Astrocyte (in vitro differentiated cells and primary cell): ENCODE measurements at regions not wholly inside any gene's neighbourhood (a gene's known extent, or its start where the extent isn't known, plus 50 kb on each side); places are given as distances from the start of the nearest gene placed in this dataset.

Source experiments
- DNase-seq: peaks from one replicate; pipeline ENCODE4 v3.0.0-alpha.2; 2010; ENCODE audit warnings: low read depth
- FAIRE-seq: peaks from 2 replicates; lab custom pipeline; 2011; peaks lifted over from hg19 to GRCh38; lab: Jason Lieb, UNC
- H2AFZ ChIP-seq: 2 replicates; pipeline ENCODE4 v1.6.0; 2012; ENCODE audit warnings: low read depth, low read length, inconsistent platforms
- H3K27ac ChIP-seq: 2 replicates; pipeline ENCODE4 v1.5.1; 2011; ENCODE audit warnings: low read depth, low read length, inconsistent platforms
- H3K27me3 ChIP-seq: 2 replicates; pipeline ENCODE4 v1.6.0; 2011; ENCODE audit warnings: low read length, inconsistent platforms; ENCODE audit not compliant: insufficient read depth
- H3K36me3 ChIP-seq: 2 replicates; pipeline ENCODE4 v1.5.1; 2011; ENCODE audit warnings: low read length, inconsistent platforms; ENCODE audit not compliant: insufficient read depth
- H3K4me1 ChIP-seq: 2 replicates; pipeline ENCODE4 v1.5.1; 2011; ENCODE audit warnings: low read length, inconsistent platforms; ENCODE audit not compliant: insufficient read depth
- H3K4me2 ChIP-seq: 2 replicates; pipeline ENCODE4 v1.6.0; 2012; ENCODE audit warnings: low read length, inconsistent platforms
- H3K4me3 ChIP-seq: 2 replicates; pipeline ENCODE4 v1.5.1; 2011; ENCODE audit warnings: low read depth, mild to moderate bottlenecking, low read length, inconsistent platforms; ENCODE audit not compliant: insufficient read depth
- H3K79me2 ChIP-seq: 2 replicates; pipeline ENCODE4 v1.6.0; 2012; ENCODE audit warnings: mild to moderate bottlenecking, low read length, inconsistent platforms; ENCODE audit not compliant: insufficient read depth
- H3K9ac ChIP-seq: 2 replicates; pipeline ENCODE4 v1.6.0; 2012; ENCODE audit warnings: mild to moderate bottlenecking, low read length, inconsistent platforms
- H3K9me3 ChIP-seq: 2 replicates; pipeline ENCODE4 v1.5.1; 2012; ENCODE audit warnings: low read depth, mild to moderate bottlenecking, low read length, inconsistent platforms; ENCODE audit not compliant: insufficient read depth
- H4K20me1 ChIP-seq: 2 replicates; pipeline ENCODE4 v1.6.0; 2012; ENCODE audit warnings: low read length, inconsistent platforms; ENCODE audit not compliant: insufficient read depth
- H3K27ac Mint-ChIP-seq: one replicate; pipeline ENCODE4 v1.8.0; 2021; ENCODE audit warnings: mild to moderate bottlenecking, mixed read lengths; ENCODE audit not compliant: unreplicated experiment
- H3K27me3 Mint-ChIP-seq: one replicate; pipeline ENCODE4 v1.8.0; 2021; ENCODE audit warnings: low read depth, mixed read lengths; ENCODE audit not compliant: unreplicated experiment
- H3K36me3 Mint-ChIP-seq: one replicate; pipeline ENCODE4 v1.8.0; 2021; ENCODE audit warnings: low read depth, mixed read lengths; ENCODE audit not compliant: unreplicated experiment
- H3K4me1 Mint-ChIP-seq: one replicate; pipeline ENCODE4 v1.8.0; 2021; ENCODE audit warnings: low read depth, mixed read lengths; ENCODE audit not compliant: unreplicated experiment
- H3K4me3 Mint-ChIP-seq: one replicate; pipeline ENCODE4 v1.8.0; 2021; ENCODE audit warnings: mild to moderate bottlenecking, moderate library complexity, mixed read lengths; ENCODE audit not compliant: unreplicated experiment
- H3K9me3 Mint-ChIP-seq: one replicate; pipeline ENCODE4 v1.8.0; 2021; ENCODE audit warnings: mild to moderate bottlenecking, mixed read lengths; ENCODE audit not compliant: unreplicated experiment
- CTCF ChIP-seq: IDR thresholded peaks from 2 replicates; pipeline ENCODE4 v1.5.1; 2011; ENCODE audit warnings: low read depth, mild to moderate bottlenecking, inconsistent platforms, low read length, moderate library complexity; ENCODE audit not compliant: insufficient read depth
- EZH2 ChIP-seq: IDR thresholded peaks from 2 replicates; pipeline ENCODE4 v1.6.1; 2012; ENCODE audit warnings: mild to moderate bottlenecking, low read length, inconsistent platforms; ENCODE audit not compliant: insufficient read depth

- FAIRE-seq: no peak
- H3K4me1 Mint-ChIP-seq: no peaks in the 10 kb centered on the region
- no peak overlapping the region for H3K4me2 ChIP-seq
- no peaks in the 10 kb centered on the region for H3K36me3 ChIP-seq
- DNase-seq: no peak
- TF ChIP-seq CTCF (no peak), EZH2 (no peak)
- H3K27me3 Mint-ChIP-seq: peaks cover 31% of the 10 kb centered on the region
- no peaks in the 10 kb centered on the region for H3K36me3 Mint-ChIP-seq
- H3K27ac Mint-ChIP-seq: no peak overlapping the region
- no peak overlapping the region for H3K4me3 ChIP-seq
- H3K27me3 ChIP-seq: peaks cover 12% of the 10 kb centered on the region
- H3K9me3 Mint-ChIP-seq: no peaks in the 10 kb centered on the region
- no peaks in the 10 kb centered on the region for H3K4me1 ChIP-seq
- H2AFZ ChIP-seq: no peak overlapping the region
- no peak overlapping the region for H3K27ac ChIP-seq
- no peak overlapping the region for H3K4me3 Mint-ChIP-seq
- no peaks in the 10 kb centered on the region for H4K20me1 ChIP-seq
- H3K79me2 ChIP-seq: no peaks in the 10 kb centered on the region
- no peaks in the 10 kb centered on the region for H3K9me3 ChIP-seq
- no peak overlapping the region for H3K9ac ChIP-seq
These were observed 68.3 kb upstream of the SLC6A6 start for GRCh38 chr3:14334136-14334535.

DNA sequence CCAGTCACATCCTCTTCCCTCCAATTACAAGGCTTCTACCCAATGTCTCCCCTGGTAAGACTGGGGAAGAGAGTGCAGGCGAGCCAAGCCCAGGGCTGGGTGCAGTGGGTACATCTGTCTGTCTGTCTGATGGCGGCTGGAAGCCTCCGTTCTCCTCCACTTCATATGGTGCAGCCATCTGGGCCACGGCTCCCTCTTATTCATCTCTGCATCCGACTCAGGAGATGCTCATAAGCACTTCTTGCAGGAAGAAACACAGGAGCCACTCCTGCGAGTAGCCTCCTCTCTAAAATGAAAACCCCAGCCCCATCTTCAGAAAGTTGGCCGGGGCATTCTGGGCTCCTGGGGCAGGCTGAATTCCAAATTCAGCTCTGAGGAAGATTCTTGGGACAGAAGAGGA is 67.5 kb upstream of the SLC6A6 start:
- Histone ChIP-seq H3K4me1 (no peaks in the 10 kb centered on the region), H3K4me3 (no peak overlapping the region), H2AFZ (no peak overlapping the region), H3K4me2 (no peak overlapping the region), H3K36me3 (no peaks in the 10 kb centered on the region), H3K27ac (no peak overlapping the region), H3K27me3 (peaks cover 14% of the 10 kb centered on the region), H3K79me2 (no peaks in the 10 kb centered on the region), H3K9ac (no peak overlapping the region), H3K9me3 (no peaks in the 10 kb centered on the region), H4K20me1 (no peaks in the 10 kb centered on the region)
- DNase-seq: no peak
- no peak overlapping the region for H3K27ac Mint-ChIP-seq
- TF ChIP-seq EZH2 (no peak), CTCF (no peak)
- H3K9me3 Mint-ChIP-seq: no peaks in the 10 kb centered on the region
- H3K27me3 Mint-ChIP-seq: peaks cover 36% of the 10 kb centered on the region
- FAIRE-seq: no peak
- H3K4me3 Mint-ChIP-seq: no peak overlapping the region
- H3K4me1 Mint-ChIP-seq: no peaks in the 10 kb centered on the region
- H3K36me3 Mint-ChIP-seq: no peaks in the 10 kb centered on the region

GRCh38 chr3:14335774-14336748 is 66.3 kb upstream of the SLC6A6 start:
- no peak overlapping the region for H3K4me3 Mint-ChIP-seq
- no peaks in the 10 kb centered on the region for H3K36me3 Mint-ChIP-seq
- DNase-seq: no peak
- Histone ChIP-seq H4K20me1 (no peaks in the 10 kb centered on the region), H3K36me3 (no peaks in the 10 kb centered on the region), H3K27ac (no peak overlapping the region), H3K9me3 (no peaks in the 10 kb centered on the region), H3K79me2 (no peaks in the 10 kb centered on the region), H3K9ac (no peak overlapping the region), H3K4me2 (no peak overlapping the region), H3K27me3 (peaks cover 14% of the 10 kb centered on the region), H3K4me3 (no peak overlapping the region), H2AFZ (no peak overlapping the region), H3K4me1 (no peaks in the 10 kb centered on the region)
- H3K4me1 Mint-ChIP-seq: no peaks in the 10 kb centered on the region
- FAIRE-seq: no peak
- H3K27me3 Mint-ChIP-seq: peaks cover 41% of the 10 kb centered on the region
- no peak overlapping the region for H3K27ac Mint-ChIP-seq
- no peaks in the 10 kb centered on the region for H3K9me3 Mint-ChIP-seq
- TF ChIP-seq CTCF (no peak), EZH2 (no peak)
